Pancreas (tissue), 10 donors: ENCODE measurements at regions not wholly inside any gene's neighbourhood (a gene's known extent, or its start where the extent isn't known, plus 50 kb on each side); places are given as distances from the start of the nearest gene placed in this dataset.

Experiments
- ATAC-seq, 4 donors: fragments of 200-7000 bp; cut with Tn5 transposase; one replicate each; pipeline versions ENCODE4 v1.8.0 to v1.9.1; 2020; ENCODE audit warnings: mild to moderate bottlenecking in 4 of 4, moderate library complexity in 4 of 4
- DNase-seq, 6 donors: peaks; one replicate each; pipeline ENCODE4 v3.0.0-alpha.2; 2020
- FAIRE-seq: peaks from 2 replicates; lab custom pipeline; 2012; peaks lifted over from hg19 to GRCh38; lab: Jason Lieb, UNC
- H3K27ac ChIP-seq, 4 donors: fragments of 200-600 bp; sonication (generic); 1 replicate in 3 of 4; 2 replicates in 1 of 4; pipeline versions ENCODE4 v1.5.0 to v1.8.0; 2020
- H3K27me3 ChIP-seq, 4 donors: fragments of 200-600 bp; one replicate each; pipeline ENCODE4 v1.8.0; 2021
- H3K36me3 ChIP-seq, 3 donors: fragments of 200-600 bp; sonication (generic) in 1 of 3; one replicate each; pipeline versions ENCODE4 v1.5.0 to v1.8.0; 2020 to 2021
- H3K4me1 ChIP-seq, 3 donors: fragments of 200-600 bp; one replicate each; pipeline ENCODE4 v1.8.0; 2021
- H3K4me3 ChIP-seq, 4 donors: fragments of 200-600 bp; sonication (generic) in 2 of 4; one replicate each; pipeline versions ENCODE4 v1.5.0 to v1.8.0; 2020 to 2021
- H3K9me3 ChIP-seq, 4 donors: fragments of 200-600 bp; one replicate each; pipeline ENCODE4 v1.8.0; 2021
- CTCF ChIP-seq, 4 donors: fragments of 200-600 bp; sonication (generic) in 3 of 4; IDR thresholded peaks; one replicate each; pipeline versions ENCODE4 v1.5.0 to v1.8.0; 2021; ENCODE audit warnings: antibody characterized with exemption in 4 of 4
- WGBS, 2 donors: extraction: QIAGEN DNeasy Blood & Tissue Kit; methylation state at CpG; one replicate each; pipeline ENCODE4 v1.1.7; 2013; 5-methylcytosine and 5-hydroxymethylcytosine counted together
- intact Hi-C, 3 donors: fragments of 100-400 bp; cut with DNase I; formaldehyde crosslinking; loops; one replicate each; pipeline versions ENCODE4 v1.11.1 to v1.14.2; 2022
- donor health status: healthy with polysubstance abuse.
- donor health status: DM: no; HTN: no; CAD: no; lungs with moderate emphysema.
- donor health status: DM: no; HTN: no; CAD: no.
- donor health status: control.
- donor health status: control.
- donor health status: Bipolar disorder and iron deficiency.
- donor health status: DM: yes; HTN: yes; CAD: no.
- donor health status: DM: no; HTN: no; CAD: no.
- donor health status: DM: no; HTN: no; CAD: no.
- donor health status: DM: yes; HTN: yes; CAD: no.

GRCh38 chr12:66050283-66050576 is 80.3 kb downstream of the LLPH start:
- intact Hi-C loops: no loop called here
- FAIRE-seq (no peak), DNase-seq (no peak), ATAC-seq (no peak)
- Histone ChIP-seq H3K9me3 (no peaks in the 10 kb centered on the region), H3K27ac (no peak overlapping the region), H3K4me1 (no peaks in the 10 kb centered on the region), H3K4me3 (no peak overlapping the region), H3K36me3 (no peaks in the 10 kb centered on the region), H3K27me3 (peaks cover 0 to 5% (median 2%) of the 10 kb centered on the region in 4 donors)
- no peak for TF ChIP-seq CTCF (IDR thresholded peaks at IDR 0.05)

GRCh38 chr12:66049538-66050282 is 80.8 kb downstream of the LLPH start:
- ATAC-seq (no peak), FAIRE-seq (no peak), DNase-seq (no peak)
- Histone ChIP-seq H3K36me3 (no peaks in the 10 kb centered on the region), H3K4me3 (no peak overlapping the region), H3K9me3 (no peaks in the 10 kb centered on the region), H3K27ac (no peak overlapping the region), H3K27me3 (peaks cover 0 to 5% (median 2%) of the 10 kb centered on the region in 4 donors), H3K4me1 (no peaks in the 10 kb centered on the region)
- TF ChIP-seq CTCF (IDR thresholded peaks at IDR 0.05): no peak
- intact Hi-C loops: no loop called here

- FAIRE-seq: no peak
- peak in 1 of 4 donors; percentile 40 for ATAC-seq
- TF ChIP-seq CTCF (IDR thresholded peaks at IDR 0.05): no peak
- 57 to 60% methylated on average over 9 of the region's 9 CpGs for WGBS, 2 donors
- Histone ChIP-seq H3K4me3 (no peak overlapping the region), H3K9me3 (no peaks in the 10 kb centered on the region), H3K4me1 (no peaks in the 10 kb centered on the region), H3K27ac (no peak overlapping the region), H3K27me3 (peaks cover 0 to 5% (median 2%) of the 10 kb centered on the region in 4 donors), H3K36me3 (no peaks in the 10 kb centered on the region)
- intact Hi-C loops: no loop called here
- no peak for DNase-seq
These were observed 81.6 kb downstream of the LLPH start for GRCh38 chr12:66048835-66049537.

- DNase-seq: no peak
- TF ChIP-seq CTCF (IDR thresholded peaks at IDR 0.05): no peak
- ATAC-seq: no peak
- no peak for FAIRE-seq
- Histone ChIP-seq H3K4me3 (no peak overlapping the region), H3K27me3 (peaks cover 0 to 5% (median 2%) of the 10 kb centered on the region in 4 donors), H3K27ac (no peak overlapping the region), H3K4me1 (no peaks in the 10 kb centered on the region), H3K9me3 (no peaks in the 10 kb centered on the region), H3K36me3 (no peaks in the 10 kb centered on the region)
- intact Hi-C loops: no loop called here
- WGBS, 2 donors: 76 to 82% methylated on average over 8 of the region's 8 CpGs
These were observed 82.2 kb downstream of the LLPH start for GRCh38 chr12:66048218-66048834.
